PC-9 (cell line): ENCODE measurements at regions not wholly inside any gene's neighbourhood (a gene's known extent, or its start where the extent isn't known, plus 50 kb on each side); places are given as distances from the start of the nearest gene placed in this dataset.

Experiments used
- BruUV-seq: library from RNA; stranded (reverse); fragments of 400-500 nt; replicated peaks from 2 replicates; lab custom pipeline; 2021; lab: Mats Ljungman, UMichigan
- CTCF ChIA-PET: fragments of 300-600 bp; sonication (Branson Sonifier 250); formaldehyde crosslinking; loops from one replicate; lab custom pipeline; 2022; ENCODE audit warnings: antibody characterized with exemption; lab: Charles Lee
- POLR2A ChIA-PET: fragments of 300-600 bp; sonication (Branson Sonifier 250); formaldehyde crosslinking; loops from one replicate; lab custom pipeline; 2022; ENCODE audit warnings: antibody characterized with exemption; ENCODE audit not compliant: unreplicated experiment; lab: Charles Lee
- DNase-seq, 2 experiments: peaks; one replicate each; pipeline versions ENCODE4 v3.0.0 to v3.0.0-alpha.2; 2015 to 2022; ENCODE audit warnings: mixed read lengths in 1 of 2
- H2AFZ ChIP-seq: fragments of 200-600 bp; sonication (generic); 2 replicates; pipeline ENCODE4 v1.8.1; 2017; ENCODE audit warnings: antibody characterized with exemption
- H3F3A ChIP-seq: fragments of 200-600 bp; sonication (generic); 2 replicates; pipeline ENCODE4 v1.8.1; 2017; ENCODE audit warnings: antibody characterized with exemption, mild to moderate bottlenecking, low read depth; ENCODE audit not compliant: insufficient read depth
- H3K27ac ChIP-seq: fragments of 200-600 bp; sonication (generic); 2 replicates; pipeline ENCODE4 v1.6.1; 2016; ENCODE audit warnings: mixed run types
- H3K27me3 ChIP-seq: fragments of 200-600 bp; sonication (generic); 2 replicates; pipeline ENCODE4 v1.6.1; 2016; ENCODE audit warnings: low read depth, mixed run types; ENCODE audit not compliant: insufficient read depth
- H3K36me3 ChIP-seq: fragments of 200-600 bp; sonication (generic); 2 replicates; pipeline ENCODE4 v1.6.1; 2016; ENCODE audit warnings: low read depth, mixed run types
- H3K4me1 ChIP-seq: fragments of 200-600 bp; sonication (generic); replicated peaks from 2 replicates; pipeline ENCODE4 v1.6.1; 2016; ENCODE audit warnings: mixed run types; ENCODE audit not compliant: insufficient read depth
- H3K4me2 ChIP-seq: fragments of 200-600 bp; sonication (generic); 2 replicates; pipeline ENCODE4 v1.6.1; 2017; ENCODE audit warnings: mixed run types
- H3K4me3 ChIP-seq: fragments of 200-600 bp; sonication (generic); 2 replicates; pipeline ENCODE4 v1.6.1; 2016; ENCODE audit warnings: mixed run types
- H3K79me2 ChIP-seq: fragments of 200-600 bp; sonication (generic); 2 replicates; pipeline ENCODE4 v1.6.1; 2017; ENCODE audit warnings: low read depth, mixed run types
- H3K9me2 ChIP-seq: fragments of 200-600 bp; sonication (generic); 2 replicates; pipeline ENCODE4 v1.8.1; 2017; ENCODE audit warnings: mild to moderate bottlenecking; ENCODE audit not compliant: insufficient read depth
- H3K9me3 ChIP-seq: fragments of 200-600 bp; sonication (generic); 2 replicates; pipeline ENCODE4 v1.8.1; 2016; ENCODE audit warnings: low read depth; ENCODE audit not compliant: insufficient read depth
- H4K20me1 ChIP-seq: fragments of 200-600 bp; sonication (generic); 2 replicates; pipeline ENCODE4 v1.8.1; 2017; ENCODE audit not compliant: insufficient read depth
- CTCF ChIP-seq: fragments of 200-600 bp; sonication (generic); conservative IDR thresholded peaks from 2 replicates; pipeline ENCODE4 v1.6.1; 2017; ENCODE audit warnings: mixed run types, antibody characterized with exemption, mild to moderate bottlenecking, moderate library complexity
- EZH2 ChIP-seq: fragments of 200-600 bp; sonication (generic); IDR thresholded peaks from 2 replicates; pipeline ENCODE4 v1.8.0; 2017; ENCODE audit warnings: antibody characterized with exemption, low read depth
- intact Hi-C: fragments of 100-400 bp; cut with micrococcal nuclease; formaldehyde crosslinking; loops from one replicate; pipeline ENCODE4 v1.10.0; 2022; ENCODE audit not compliant: unreplicated experiment

GRCh38 chr7:53311205-53311604, 275.8 kb downstream of the POM121L12 start:
- H3K36me3 ChIP-seq: no peaks in the 10 kb centered on the region
- TF ChIP-seq CTCF (no peak), EZH2 (no peak)
- intact Hi-C loops: no loop called here
- no peak overlapping the region for H3K4me3 ChIP-seq
- no peaks in the 10 kb centered on the region for H3K9me3 ChIP-seq
- no peaks in the 10 kb centered on the region for H3K27me3 ChIP-seq
- H4K20me1 ChIP-seq: no peaks in the 10 kb centered on the region
- H3K4me1 ChIP-seq: peaks cover 10% of the 10 kb centered on the region; the same call in 1 of the 2 replicates
- H3K9me2 ChIP-seq: peaks cover 4% of the 10 kb centered on the region; the same call in 1 of the 2 replicates
- no peak for DNase-seq
- POLR2A ChIA-PET: no interaction called here
- no peak overlapping the region for H3K4me2 ChIP-seq
- no TSS peak for BruUV-seq
- CTCF ChIA-PET: no interaction called here
- no peaks in the 10 kb centered on the region for H3K79me2 ChIP-seq
- H3F3A ChIP-seq: no peaks in the 10 kb centered on the region
- no peak overlapping the region for H3K27ac ChIP-seq
- H2AFZ ChIP-seq: no peak overlapping the region

- no peak overlapping the region for H2AFZ ChIP-seq
- POLR2A ChIA-PET: interaction anchor here (0.7 kb wide), 1 partner anchor 9 kb away, joined by 5 read pairs; no protein-coding TSS in a partner anchor
- H3K4me2 ChIP-seq: no peak overlapping the region
- H3K79me2 ChIP-seq: no peaks in the 10 kb centered on the region
- peaks cover 4% of the 10 kb centered on the region for H3K9me2 ChIP-seq
- no peak overlapping the region for H3K4me3 ChIP-seq
- peaks cover 11% of the 10 kb centered on the region; the same call in 1 of the 2 replicates for H3K4me1 ChIP-seq
- BruUV-seq: no TSS peak
- DNase-seq: peak; percentile 74 to 83
- H3K27me3 ChIP-seq: no peaks in the 10 kb centered on the region
- H3K36me3 ChIP-seq: no peaks in the 10 kb centered on the region
- no peaks in the 10 kb centered on the region for H3K9me3 ChIP-seq
- no peak for TF ChIP-seq EZH2
- no peak for TF ChIP-seq CTCF
- no peaks in the 10 kb centered on the region for H4K20me1 ChIP-seq
- CTCF ChIA-PET: no interaction called here
- H3K27ac ChIP-seq: no peak overlapping the region
- no peaks in the 10 kb centered on the region for H3F3A ChIP-seq
- intact Hi-C loops: loop anchor here (1.0 kb wide), 1 partner anchor 9 kb away; no protein-coding TSS in a partner anchor
Measured at GRCh38 chr7:53315981-53316380, 280.5 kb downstream of the POM121L12 start.

- H2AFZ ChIP-seq: no peak overlapping the region
- intact Hi-C loops: no loop called here
- ChIA-PET POLR2A (no interaction called here), CTCF (no interaction called here)
- H4K20me1 ChIP-seq: no peaks in the 10 kb centered on the region
- H3F3A ChIP-seq: no peaks in the 10 kb centered on the region
- TF ChIP-seq EZH2 (no peak), CTCF (no peak)
- no peaks in the 10 kb centered on the region for H3K9me3 ChIP-seq
- no peaks in the 10 kb centered on the region for H3K27me3 ChIP-seq
- no TSS peak for BruUV-seq
- H3K9me2 ChIP-seq: no peaks in the 10 kb centered on the region; the same call in 1 of the 2 replicates
- H3K79me2 ChIP-seq: no peaks in the 10 kb centered on the region
- no peaks in the 10 kb centered on the region for H3K36me3 ChIP-seq
- H3K4me2 ChIP-seq: no peak overlapping the region
- no peak overlapping the region for H3K4me3 ChIP-seq
- no peak overlapping the region for H3K27ac ChIP-seq
- DNase-seq: no peak
- H3K4me1 ChIP-seq: peaks cover 11% of the 10 kb centered on the region; the same call in 1 of the 2 replicates
Measured at GRCh38 chr7:53318566-53318965, 283.1 kb downstream of the POM121L12 start.
